Activated CD4-positive, alpha-beta T cell treated with anti-CD3 and anti-CD28 coated beads for 36 hours (primary cell): ENCODE measurements at regions not wholly inside any gene's neighbourhood (a gene's known extent, or its start where the extent isn't known, plus 50 kb on each side); places are given as distances from the start of the nearest gene placed in this dataset.
"Not testable (repeated sequence)": the region's sequence is repeated elsewhere in the genome, so short reads cannot be mapped to it uniquely, and the experiment has no call there.

Source experiments
- ATAC-seq: fragments of 200-7000 bp; cut with Tn5 transposase; one replicate; pipeline ENCODE4 v1.10.0; 2021; ENCODE audit warnings: mild to moderate bottlenecking, moderate library complexity
- CTCF ChIA-PET: fragments of 350-600 bp; sonication (Branson Sonifier 250); formaldehyde crosslinking; loops from one replicate; lab custom pipeline; 2021; ENCODE audit warnings: antibody characterized with exemption; lab: Charles Lee
- POLR2A ChIA-PET: fragments of 350-600 bp; sonication (Branson Sonifier 250); formaldehyde crosslinking; loops from one replicate; lab custom pipeline; 2021; ENCODE audit warnings: antibody characterized with exemption, inconsistent platforms; lab: Charles Lee
- DNase-seq: peaks from one replicate; pipeline ENCODE4 v3.0.0-alpha.2; 2020
- H3K27ac Mint-ChIP-seq: one replicate; pipeline ENCODE4 v1.8.0; 2021; ENCODE audit warnings: mixed read lengths
- H3K27me3 Mint-ChIP-seq: one replicate; pipeline ENCODE4 v1.8.0; 2021; ENCODE audit warnings: mixed read lengths
- H3K36me3 Mint-ChIP-seq: one replicate; pipeline ENCODE4 v1.8.0; 2021; ENCODE audit warnings: low read depth, mixed read lengths
- H3K4me1 Mint-ChIP-seq: one replicate; pipeline ENCODE4 v1.8.0; 2021; ENCODE audit warnings: mixed read lengths
- H3K4me3 Mint-ChIP-seq: one replicate; pipeline ENCODE4 v1.8.0; 2021; ENCODE audit warnings: mild to moderate bottlenecking, moderate library complexity, mixed read lengths
- H3K9me3 Mint-ChIP-seq: one replicate; pipeline ENCODE4 v1.8.0; 2021; ENCODE audit warnings: low read depth, mixed read lengths
- intact Hi-C, 2 experiments: fragments of 100-400 bp; cut with DNase I in 1 of 2; cut with micrococcal nuclease in 1 of 2; formaldehyde crosslinking; loops; one replicate each; pipeline versions ENCODE4 v1.14.2 to v1.15.1; 2022 to 2024; cut with DNase I, micrococcal nuclease

DNA sequence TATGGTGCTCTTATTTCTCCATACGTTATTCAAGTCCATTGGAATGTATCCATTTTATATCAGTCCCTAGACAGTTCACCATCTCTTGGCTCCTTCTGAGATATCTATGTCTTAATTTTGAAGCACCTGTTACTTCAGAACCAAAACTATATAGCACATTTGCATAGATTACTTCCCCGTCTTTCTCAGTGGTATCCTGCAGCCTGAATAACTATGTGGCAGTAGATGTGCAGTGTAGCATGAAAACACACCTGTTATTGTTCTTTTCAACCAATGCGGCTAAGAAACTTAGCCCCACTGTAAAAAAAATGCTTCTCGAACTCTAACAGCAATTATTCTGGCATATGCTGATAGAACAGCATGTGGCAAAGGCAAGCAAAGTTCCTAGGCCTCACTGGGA lies 1184.4 kb upstream of the ADGRB3 start:
- Mint-ChIP-seq H3K4me3 (no peak overlapping the region), H3K9me3 (peaks cover 4% of the 10 kb centered on the region), H3K27ac (no peak overlapping the region), H3K36me3 (no peaks in the 10 kb centered on the region), H3K4me1 (no peaks in the 10 kb centered on the region), H3K27me3 (no peaks in the 10 kb centered on the region)
- intact Hi-C loops = no loop called here
- no peak for ATAC-seq
- ChIA-PET POLR2A (no interaction called here), CTCF (no interaction called here)
- DNase-seq = no peak

- Mint-ChIP-seq H3K27ac (no peak overlapping the region), H3K9me3 (peaks cover 4% of the 10 kb centered on the region), H3K36me3 (no peaks in the 10 kb centered on the region), H3K4me1 (no peaks in the 10 kb centered on the region), H3K4me3 (no peak overlapping the region), H3K27me3 (no peaks in the 10 kb centered on the region)
- no peak for ATAC-seq
- ChIA-PET CTCF (no interaction called here), POLR2A (no interaction called here)
- intact Hi-C loops = no loop called here
- no peak for DNase-seq
Measured at GRCh38 chr6:67449602-67450001, 1185.5 kb upstream of the ADGRB3 start.

GRCh38 chr6:67433124-67433523 lies 1202.0 kb upstream of the ADGRB3 start:
- DNase-seq (no peak), ATAC-seq (no peak)
- H3K9me3 Mint-ChIP-seq = peaks cover 9% of the 10 kb centered on the region
- intact Hi-C loops = no loop called here
- no peak overlapping the region for H3K4me3 Mint-ChIP-seq
- H3K27ac Mint-ChIP-seq = no peak overlapping the region
- POLR2A ChIA-PET = no interaction called here
- H3K27me3 Mint-ChIP-seq = no peaks in the 10 kb centered on the region
- CTCF ChIA-PET = no interaction called here
- H3K4me1 Mint-ChIP-seq = no peaks in the 10 kb centered on the region
- H3K36me3 Mint-ChIP-seq = no peaks in the 10 kb centered on the region

DNA sequence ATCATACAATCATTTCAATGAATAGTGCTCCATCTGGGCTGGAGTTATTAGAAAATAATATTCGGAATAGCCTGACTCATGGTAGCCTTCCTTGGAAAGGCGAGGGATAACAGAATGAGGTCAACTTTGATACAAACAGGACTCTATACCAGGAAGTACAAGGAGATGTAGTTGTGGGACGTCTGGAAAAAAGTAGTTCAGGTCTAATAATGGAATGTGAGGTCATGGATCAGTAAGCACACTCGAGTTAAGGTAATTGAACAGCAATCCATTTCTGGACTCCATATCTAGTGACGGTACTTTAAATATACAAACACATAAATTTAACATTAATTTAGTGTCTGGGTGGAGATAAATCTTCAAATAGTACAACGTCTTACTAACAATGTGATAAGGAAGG lies 1204.0 kb upstream of the ADGRB3 start:
- no peak for DNase-seq
- CTCF ChIA-PET = no interaction called here
- intact Hi-C loops = no loop called here
- ATAC-seq = no peak
- Mint-ChIP-seq H3K27me3 (no peaks in the 10 kb centered on the region), H3K9me3 (peaks cover 16% of the 10 kb centered on the region), H3K36me3 (no peaks in the 10 kb centered on the region), H3K4me3 (no peak overlapping the region), H3K27ac (no peak overlapping the region), H3K4me1 (no peaks in the 10 kb centered on the region)
- POLR2A ChIA-PET = no interaction called here

DNA sequence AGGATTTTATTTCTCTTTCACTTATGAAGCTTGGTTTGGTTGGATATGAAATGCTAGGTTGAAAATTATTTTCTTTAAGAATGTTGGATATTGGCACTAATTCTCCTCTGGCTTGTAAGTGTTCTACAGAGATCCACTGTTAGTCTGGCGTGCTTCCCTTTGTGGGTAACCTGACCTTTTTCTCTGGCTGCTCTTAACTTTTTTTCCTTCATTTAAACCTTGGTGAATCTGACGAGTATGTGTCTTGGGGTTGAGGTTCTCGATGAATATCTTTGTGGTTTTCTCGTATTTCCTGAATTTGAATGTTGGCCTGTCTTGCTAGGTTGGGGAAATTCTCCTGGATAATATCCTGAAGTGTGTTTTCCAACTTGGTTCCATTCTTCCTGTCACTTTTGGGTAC lies 1208.4 kb upstream of the ADGRB3 start:
- DNase-seq, ATAC-seq, H3K27me3 Mint-ChIP-seq, POLR2A ChIA-PET, H3K4me3 Mint-ChIP-seq, intact Hi-C loops, CTCF ChIA-PET, H3K27ac Mint-ChIP-seq, H3K4me1 Mint-ChIP-seq, H3K36me3 Mint-ChIP-seq: not testable (repeated sequence)
- peaks cover 16% of the 10 kb centered on the region for H3K9me3 Mint-ChIP-seq

- ChIA-PET CTCF (no interaction called here), POLR2A (no interaction called here)
- ATAC-seq = no peak
Measured at GRCh38 chr6:67412035-67412434, 1223.0 kb upstream of the ADGRB3 start.

GRCh38 chr6:67411036-67411435 lies 1224.0 kb upstream of the ADGRB3 start:
- no peak for DNase-seq
- H3K9me3 Mint-ChIP-seq = no peaks in the 10 kb centered on the region
- ChIA-PET POLR2A (no interaction called here), CTCF (no interaction called here)
- no peaks in the 10 kb centered on the region for H3K27me3 Mint-ChIP-seq
- no peaks in the 10 kb centered on the region for H3K36me3 Mint-ChIP-seq
- no peak for ATAC-seq
- intact Hi-C loops = no loop called here
- no peaks in the 10 kb centered on the region for H3K4me1 Mint-ChIP-seq
- H3K27ac Mint-ChIP-seq = no peak overlapping the region
- no peak overlapping the region for H3K4me3 Mint-ChIP-seq

More at GRCh38 chr6:67412035-67412434, 1223.0 kb upstream of the ADGRB3 start:
- no peaks in the 10 kb centered on the region for H3K27me3 Mint-ChIP-seq
- H3K4me3 Mint-ChIP-seq = no peak overlapping the region
- intact Hi-C loops = no loop called here
- H3K4me1 Mint-ChIP-seq = no peaks in the 10 kb centered on the region
- H3K36me3 Mint-ChIP-seq = no peaks in the 10 kb centered on the region
- no peak overlapping the region for H3K27ac Mint-ChIP-seq
- DNase-seq = no peak
- H3K9me3 Mint-ChIP-seq = no peaks in the 10 kb centered on the region

- H3K27ac Mint-ChIP-seq = no peak overlapping the region
- ChIA-PET CTCF (no interaction called here), POLR2A (no interaction called here)
- intact Hi-C loops = no loop called here
- no peak for DNase-seq
- H3K4me1 Mint-ChIP-seq = no peaks in the 10 kb centered on the region
- no peak for ATAC-seq
- no peaks in the 10 kb centered on the region for H3K36me3 Mint-ChIP-seq
- no peaks in the 10 kb centered on the region for H3K27me3 Mint-ChIP-seq
- H3K4me3 Mint-ChIP-seq = no peak overlapping the region
- H3K9me3 Mint-ChIP-seq = peaks cover 9% of the 10 kb centered on the region
Measured at GRCh38 chr6:67394254-67394653, 1240.8 kb upstream of the ADGRB3 start.

- H3K9me3 Mint-ChIP-seq = peaks cover 9% of the 10 kb centered on the region
- no peak for DNase-seq
- intact Hi-C loops = no loop called here
- H3K36me3 Mint-ChIP-seq = no peaks in the 10 kb centered on the region
- H3K4me1 Mint-ChIP-seq = no peaks in the 10 kb centered on the region
- ATAC-seq = no peak
- no peak overlapping the region for H3K27ac Mint-ChIP-seq
- no peak overlapping the region for H3K4me3 Mint-ChIP-seq
- CTCF ChIA-PET = no interaction called here
- POLR2A ChIA-PET = no interaction called here
- H3K27me3 Mint-ChIP-seq = no peaks in the 10 kb centered on the region
Measured at GRCh38 chr6:67393356-67393755, 1241.7 kb upstream of the ADGRB3 start.

GRCh38 chr6:67391955-67392354 lies 1243.1 kb upstream of the ADGRB3 start:
- H3K36me3 Mint-ChIP-seq = no peaks in the 10 kb centered on the region
- ChIA-PET POLR2A (no interaction called here), CTCF (no interaction called here)
- peaks cover 9% of the 10 kb centered on the region for H3K9me3 Mint-ChIP-seq
- no peaks in the 10 kb centered on the region for H3K4me1 Mint-ChIP-seq
- intact Hi-C loops = no loop called here
- H3K4me3 Mint-ChIP-seq = no peak overlapping the region
- no peak for ATAC-seq
- H3K27me3 Mint-ChIP-seq = no peaks in the 10 kb centered on the region
- H3K27ac Mint-ChIP-seq = no peak overlapping the region
- DNase-seq = no peak

DNA sequence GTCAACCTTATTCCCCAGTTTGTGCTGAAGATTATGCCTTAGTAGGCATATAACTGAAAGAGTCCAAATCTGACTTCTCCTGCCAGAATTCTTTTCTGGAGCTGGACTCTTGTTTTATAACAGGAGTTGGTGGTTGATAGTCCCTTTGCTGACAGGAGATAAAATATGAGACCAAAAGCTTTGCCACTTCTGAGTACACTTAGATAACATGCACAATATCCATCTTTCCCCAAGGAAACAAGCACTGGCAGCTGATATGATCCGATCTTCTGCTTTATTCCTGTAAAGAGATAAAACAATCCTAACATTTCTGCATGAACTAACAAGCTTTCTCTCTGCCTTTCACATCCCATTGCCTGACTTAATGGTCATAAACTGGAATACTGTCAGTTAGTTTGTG lies 1265.4 kb upstream of the ADGRB3 start:
- H3K9me3 Mint-ChIP-seq = peaks cover 2% of the 10 kb centered on the region
- ATAC-seq = no peak
- POLR2A ChIA-PET = no interaction called here
- DNase-seq = no peak
- no peaks in the 10 kb centered on the region for H3K4me1 Mint-ChIP-seq
- no peaks in the 10 kb centered on the region for H3K27me3 Mint-ChIP-seq
- no peaks in the 10 kb centered on the region for H3K36me3 Mint-ChIP-seq
- no peak overlapping the region for H3K4me3 Mint-ChIP-seq
- CTCF ChIA-PET = no interaction called here
- no peak overlapping the region for H3K27ac Mint-ChIP-seq
- intact Hi-C loops = no loop called here

GRCh38 chr6:67362976-67363375 lies 1272.1 kb upstream of the ADGRB3 start:
- ATAC-seq = no peak
- no peaks in the 10 kb centered on the region for H3K36me3 Mint-ChIP-seq
- H3K4me3 Mint-ChIP-seq = no peak overlapping the region

GRCh38 chr6:67361264-67361663 lies 1273.8 kb upstream of the ADGRB3 start:
- Mint-ChIP-seq H3K9me3 (peaks cover 2% of the 10 kb centered on the region), H3K4me1 (peaks cover 3% of the 10 kb centered on the region), H3K4me3 (no peak overlapping the region), H3K27ac (no peak overlapping the region), H3K36me3 (no peaks in the 10 kb centered on the region), H3K27me3 (no peaks in the 10 kb centered on the region)
- CTCF ChIA-PET = no interaction called here
- DNase-seq (no peak), ATAC-seq (no peak)
- intact Hi-C loops = no loop called here
- POLR2A ChIA-PET = no interaction called here

More at GRCh38 chr6:67362976-67363375, 1272.1 kb upstream of the ADGRB3 start:
- no peak for DNase-seq
- ChIA-PET POLR2A (no interaction called here), CTCF (no interaction called here)
- Mint-ChIP-seq H3K27ac (no peak overlapping the region), H3K4me1 (peaks cover 3% of the 10 kb centered on the region), H3K9me3 (peaks cover 2% of the 10 kb centered on the region), H3K27me3 (no peaks in the 10 kb centered on the region)
- intact Hi-C loops = no loop called here
